Breast epithelium (tissue), 4 donors: ENCODE measurements at regions not wholly inside any gene's neighbourhood (a gene's known extent, or its start where the extent isn't known, plus 50 kb on each side); places are given as distances from the start of the nearest gene placed in this dataset.

Experiments
- DNase-seq, 2 donors: peaks; one replicate each; pipeline ENCODE4 v3.0.0-alpha.2; 2019; ENCODE audit warnings: low spot score in 2 of 2
- H3K27ac ChIP-seq, 2 donors: fragments of 200-600 bp; sonication (generic) in 1 of 2; one replicate each; pipeline ENCODE4 v1.5.1; 2016 to 2019; ENCODE audit warnings: mild to moderate bottlenecking in 1 of 2
- H3K27me3 ChIP-seq, 2 donors: fragments of 200-600 bp; sonication (generic) in 1 of 2; one replicate each; pipeline versions ENCODE4 v1.5.1 to v1.6.0; 2017 to 2019; ENCODE audit warnings: control low read depth in 1 of 2, mild to moderate bottlenecking in 1 of 2
- H3K36me3 ChIP-seq: fragments of 200-600 bp; one replicate; pipeline ENCODE4 v1.5.1; 2019
- H3K4me1 ChIP-seq, 2 donors: fragments of 200-600 bp; sonication (generic); one replicate each; pipeline ENCODE4 v1.5.1; 2016 to 2019; ENCODE audit warnings: control low read depth in 1 of 2
- H3K4me3 ChIP-seq, 3 donors: fragments of 200-600 bp; sonication (generic); 1 replicate in 2 of 3; 2 replicates in 1 of 3; pipeline ENCODE4 v1.5.1; 2016 to 2019; ENCODE audit warnings: mild to moderate bottlenecking in 3 of 3, moderate library complexity in 2 of 3
- H3K9me3 ChIP-seq, 2 donors: fragments of 200-600 bp; sonication (generic) in 1 of 2; one replicate each; pipeline ENCODE4 v1.5.1; 2016 to 2019; ENCODE audit warnings: control low read depth in 1 of 2
- CTCF ChIP-seq, 3 donors: fragments of 450-650 bp; IDR thresholded peaks; one replicate each; pipeline ENCODE4 v1.5.1; 2016 to 2017; ENCODE audit warnings: antibody characterized with exemption in 3 of 3, mild to moderate bottlenecking in 3 of 3, moderate library complexity in 3 of 3
- POLR2A ChIP-seq: fragments of 450-650 bp; IDR thresholded peaks from one replicate; pipeline ENCODE4 v1.6.1; 2016; ENCODE audit warnings: antibody characterized with exemption, mild to moderate bottlenecking, moderate library complexity
- POLR2AphosphoS5 ChIP-seq, 3 donors: sonication (generic); formaldehyde crosslinking; IDR thresholded peaks; one replicate each; pipeline ENCODE4 v1.6.1; 2017; ENCODE audit warnings: antibody characterized with exemption in 3 of 3
- intact Hi-C: fragments of 100-400 bp; cut with DNase I; formaldehyde crosslinking; loops from one replicate; pipeline ENCODE4 v1.15.1; 2023; ENCODE audit warnings: low total_unique reads

- intact Hi-C loops = no loop called here
- no peak for DNase-seq
Measured at GRCh38 chr9:102101723-102102122, 363.3 kb upstream of the GRIN3A start.

GRCh38 chr9:102087141-102087540 lies 348.7 kb upstream of the GRIN3A start:
- no peaks in the 10 kb centered on the region for H3K27me3 ChIP-seq
- intact Hi-C loops = no loop called here
- H3K9me3 ChIP-seq = no peaks in the 10 kb centered on the region
- no peak for DNase-seq
- no peak overlapping the region for H3K4me3 ChIP-seq
- no peaks in the 10 kb centered on the region for H3K4me1 ChIP-seq
- TF ChIP-seq CTCF (IDR thresholded peaks at IDR 0.05) (no peak), POLR2A (no peak), POLR2AphosphoS5 (IDR thresholded peaks at IDR 0.05) (no peak)
- no peaks in the 10 kb centered on the region for H3K36me3 ChIP-seq
- H3K27ac ChIP-seq = no peak overlapping the region

More at GRCh38 chr9:102101723-102102122, 363.3 kb upstream of the GRIN3A start:
- Histone ChIP-seq H3K27ac (no peak overlapping the region), H3K27me3 (no peaks in the 10 kb centered on the region), H3K4me1 (no peaks in the 10 kb centered on the region), H3K4me3 (no peak overlapping the region), H3K9me3 (no peaks in the 10 kb centered on the region), H3K36me3 (no peaks in the 10 kb centered on the region)
- TF ChIP-seq POLR2A = no peak
- no peak for TF ChIP-seq CTCF (IDR thresholded peaks at IDR 0.05)
- TF ChIP-seq POLR2AphosphoS5 (IDR thresholded peaks at IDR 0.05) = no peak

- H3K4me3 ChIP-seq = no peak overlapping the region
- H3K27ac ChIP-seq = no peak overlapping the region
- no peak for DNase-seq
- H3K9me3 ChIP-seq = no peaks in the 10 kb centered on the region
- intact Hi-C loops = no loop called here
- H3K27me3 ChIP-seq = no peaks in the 10 kb centered on the region
- TF ChIP-seq POLR2AphosphoS5 (IDR thresholded peaks at IDR 0.05) (no peak), POLR2A (no peak)
- H3K36me3 ChIP-seq = no peaks in the 10 kb centered on the region
- no peaks in the 10 kb centered on the region for H3K4me1 ChIP-seq
Measured at GRCh38 chr9:102085548-102085947, 347.1 kb upstream of the GRIN3A start.

- Histone ChIP-seq H3K4me1 (no peaks in the 10 kb centered on the region), H3K27me3 (no peaks in the 10 kb centered on the region), H3K4me3 (peak overlapping the region in 1 of 3 donors; percentile 7), H3K27ac (no peak overlapping the region), H3K36me3 (no peaks in the 10 kb centered on the region), H3K9me3 (no peaks in the 10 kb centered on the region)
- intact Hi-C loops = no loop called here
- TF ChIP-seq POLR2AphosphoS5 (IDR thresholded peaks at IDR 0.05) = no peak
- no peak for TF ChIP-seq CTCF (IDR thresholded peaks at IDR 0.05)
- TF ChIP-seq POLR2A = no peak
- no peak for DNase-seq
Measured at GRCh38 chr9:102072059-102072764, 333.8 kb upstream of the GRIN3A start.

- H3K4me1 ChIP-seq = no peaks in the 10 kb centered on the region
- no peak overlapping the region for H3K4me3 ChIP-seq
- H3K27ac ChIP-seq = no peak overlapping the region
- no peaks in the 10 kb centered on the region for H3K9me3 ChIP-seq
- DNase-seq = no peak
- TF ChIP-seq CTCF (IDR thresholded peaks at IDR 0.05) (no peak), POLR2A (no peak), POLR2AphosphoS5 (IDR thresholded peaks at IDR 0.05) (no peak)
- no peaks in the 10 kb centered on the region for H3K36me3 ChIP-seq
- intact Hi-C loops = no loop called here
- H3K27me3 ChIP-seq = no peaks in the 10 kb centered on the region
Measured at GRCh38 chr9:102069969-102070368, 331.5 kb upstream of the GRIN3A start.
